Skeletal muscle cell (primary cell): ENCODE measurements at regions not wholly inside any gene's neighbourhood (a gene's known extent, or its start where the extent isn't known, plus 50 kb on each side); places are given as distances from the start of the nearest gene placed in this dataset.

Experiments used
- DNase-seq: peaks from one replicate; pipeline ENCODE4 v3.0.0-alpha.2; 2010; ENCODE audit warnings: low read depth
- H3K4me3 ChIP-seq: 2 replicates; pipeline ENCODE4 v1.5.1; 2011; ENCODE audit warnings: low read depth, mild to moderate bottlenecking, control low read depth, low read length, moderate library complexity

GRCh38 chr22:22429369-22430108 is 79.0 kb downstream of the ZNF280B start:
- no peak overlapping the region for H3K4me3 ChIP-seq
- DNase-seq, result no peak

DNA sequence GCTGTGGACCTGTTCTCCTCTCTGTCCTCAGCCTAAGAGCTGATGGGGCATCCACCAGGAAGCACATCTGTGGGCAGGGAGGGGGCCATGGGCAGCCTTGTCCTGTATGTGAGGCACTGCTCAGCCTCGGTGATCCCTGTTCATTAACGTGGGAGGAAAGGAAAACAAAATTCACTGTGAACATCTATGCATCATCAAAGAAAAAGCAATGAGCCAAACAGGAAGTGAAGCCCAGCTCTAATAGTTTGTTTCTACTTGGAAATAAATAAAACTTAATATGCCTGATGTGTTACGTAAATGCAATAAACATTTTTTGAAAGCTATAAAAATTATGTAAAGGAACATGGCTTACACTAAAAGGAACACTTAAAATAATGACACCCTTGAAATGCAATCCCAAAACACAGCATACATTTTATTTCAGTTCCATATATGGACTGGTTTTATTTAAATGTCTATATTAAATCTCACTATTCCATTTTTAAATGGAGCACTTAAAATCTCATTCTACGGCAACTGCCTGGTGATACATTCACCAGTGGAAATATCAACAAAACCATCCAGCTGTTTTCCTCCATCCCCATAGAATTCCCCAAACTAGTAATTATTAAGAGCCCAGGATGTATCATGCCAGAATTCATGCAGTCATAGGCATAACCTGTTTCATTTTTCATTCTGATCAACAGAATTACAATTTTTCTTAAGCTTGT is 78.3 kb downstream of the ZNF280B start:
- no peak for DNase-seq

DNA sequence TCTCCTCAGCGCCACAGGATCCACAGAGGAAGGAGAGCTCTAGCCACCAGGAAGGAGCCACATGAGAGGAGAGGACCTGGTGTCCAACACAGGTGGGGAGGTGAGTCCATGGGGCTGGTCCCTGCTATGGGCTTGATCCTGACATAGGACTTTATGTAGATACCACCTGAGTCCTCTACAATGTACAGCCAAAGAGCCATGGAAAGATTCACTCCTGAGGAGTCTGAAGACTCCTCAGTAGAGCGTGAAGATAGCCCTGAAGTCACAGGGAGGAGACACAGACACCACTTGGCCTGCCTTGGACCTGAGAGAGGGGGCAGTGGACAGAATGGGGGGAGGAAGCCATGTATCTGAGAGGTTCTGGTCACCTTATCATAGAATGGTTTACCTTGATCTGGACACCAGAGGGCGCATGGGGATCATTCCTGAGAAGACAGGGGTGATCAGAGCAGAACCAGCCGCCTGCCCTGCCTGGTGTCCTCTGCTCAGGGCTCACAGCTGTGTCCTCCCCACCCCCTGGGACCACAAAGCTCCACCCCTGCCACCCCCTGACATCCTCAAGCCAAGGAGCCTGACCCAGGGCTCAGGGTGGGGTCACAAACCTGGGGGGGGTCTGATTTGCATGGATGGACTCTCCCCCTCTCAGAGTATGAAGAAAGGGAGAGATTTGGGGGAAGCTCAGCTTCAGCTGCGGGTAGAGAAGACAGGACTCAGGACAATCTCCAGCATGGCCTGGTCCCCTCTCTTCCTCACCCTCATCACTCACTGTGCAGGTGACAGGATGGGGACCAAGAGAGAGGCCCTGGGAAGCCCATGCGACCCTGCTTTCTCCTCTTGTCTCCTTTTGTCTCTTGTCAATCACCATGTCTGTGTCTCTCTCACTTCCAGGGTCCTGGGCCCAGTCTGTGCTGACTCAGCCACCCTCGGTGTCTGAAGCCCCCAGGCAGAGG is 77.0 kb downstream of the ZNF280B start:
- H3K4me3 ChIP-seq, result no peak overlapping the region
- DNase-seq, result no peak

More for the DNA sequence above, 78.3 kb downstream of the ZNF280B start:
- H3K4me3 ChIP-seq, result no peak overlapping the region

DNA sequence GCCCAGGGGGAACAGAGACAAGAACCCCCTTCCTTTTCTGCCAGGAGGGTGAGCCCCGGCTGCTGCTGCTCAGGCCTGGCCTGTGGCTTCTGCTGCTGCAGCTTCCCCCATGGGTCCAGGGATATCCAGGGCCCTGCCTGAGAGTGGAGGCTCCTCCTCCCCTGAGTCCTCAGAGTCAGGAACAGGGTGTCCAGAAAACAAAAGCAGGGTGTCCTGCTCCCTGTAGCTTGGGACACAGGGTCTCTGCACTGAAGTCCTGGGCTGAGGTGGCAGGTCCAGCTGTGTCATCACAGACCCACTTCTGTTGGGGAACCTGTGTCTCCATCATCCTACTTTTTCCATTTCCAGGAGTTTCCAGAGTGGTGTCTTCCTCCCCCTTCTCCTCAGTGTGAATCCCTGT is 76.1 kb downstream of the ZNF280B start:
- no peak for DNase-seq
- H3K4me3 ChIP-seq, result no peak overlapping the region

DNA sequence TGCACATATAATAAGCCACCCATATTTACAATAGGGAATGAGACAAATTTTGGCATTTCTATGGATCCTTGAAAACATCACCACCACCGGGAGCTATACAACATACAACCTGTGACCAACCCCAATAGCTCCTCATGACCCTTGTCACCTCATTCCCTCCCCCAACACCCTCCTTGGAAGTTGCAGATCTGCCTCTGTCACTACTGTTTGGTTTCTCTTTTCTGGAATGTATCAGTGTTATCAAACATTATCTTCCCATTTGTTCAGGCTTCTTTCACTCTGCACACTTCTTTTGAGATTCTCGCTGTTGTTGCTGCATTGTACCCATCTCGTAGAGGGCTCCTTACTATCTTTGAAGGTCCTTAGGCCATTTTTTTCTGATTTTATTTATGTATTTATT is 75.6 kb downstream of the ZNF280B start:
- no peak overlapping the region for H3K4me3 ChIP-seq
- no peak for DNase-seq

- no peak for DNase-seq
- H3K4me3 ChIP-seq, result no peak overlapping the region
These were observed 74.8 kb downstream of the ZNF280B start for GRCh38 chr22:22433770-22434169.
